BJ (cell line): ENCODE measurements at regions not wholly inside any gene's neighbourhood (a gene's known extent, or its start where the extent isn't known, plus 50 kb on each side); places are given as distances from the start of the nearest gene placed in this dataset.

Experiments used
- CTCF ChIA-PET: fragments of 350-600 bp; formaldehyde crosslinking; extraction: SDS; loops from one replicate; lab custom pipeline; 2021; ENCODE audit warnings: antibody characterized with exemption, inconsistent platforms; lab: Yijun Ruan, JAX
- POLR2A ChIA-PET: fragments of 300-600 bp; sonication (Branson Sonifier 250); formaldehyde crosslinking; extraction: SDS; loops from one replicate; lab custom pipeline; 2021; ENCODE audit warnings: antibody characterized with exemption; lab: Charles Lee
- DNase-seq: peaks from one replicate; pipeline ENCODE4 v3.0.0-alpha.2; 2011; ENCODE audit warnings: low read depth
- H3K27me3 ChIP-seq: 2 replicates; pipeline ENCODE4 v1.6.0; 2011; ENCODE audit warnings: low read length; ENCODE audit not compliant: control insufficient read depth, insufficient read depth
- H3K36me3 ChIP-seq: 2 replicates; pipeline ENCODE4 v1.5.1; 2011; ENCODE audit warnings: low read length; ENCODE audit not compliant: control insufficient read depth, insufficient read depth
- H3K4me3 ChIP-seq: 2 replicates; pipeline ENCODE4 v1.5.1; 2011; ENCODE audit warnings: low read depth, mild to moderate bottlenecking, control low read depth, low read length
- TF ChIP-seq, protein P1 (sequence below): IDR thresholded peaks from 2 replicates; pipeline ENCODE4 v1.5.1; 2011; ENCODE audit warnings: low read depth, mild to moderate bottlenecking, control low read depth, inconsistent platforms, low read length, moderate library complexity; ENCODE audit not compliant: insufficient read depth

DNA sequence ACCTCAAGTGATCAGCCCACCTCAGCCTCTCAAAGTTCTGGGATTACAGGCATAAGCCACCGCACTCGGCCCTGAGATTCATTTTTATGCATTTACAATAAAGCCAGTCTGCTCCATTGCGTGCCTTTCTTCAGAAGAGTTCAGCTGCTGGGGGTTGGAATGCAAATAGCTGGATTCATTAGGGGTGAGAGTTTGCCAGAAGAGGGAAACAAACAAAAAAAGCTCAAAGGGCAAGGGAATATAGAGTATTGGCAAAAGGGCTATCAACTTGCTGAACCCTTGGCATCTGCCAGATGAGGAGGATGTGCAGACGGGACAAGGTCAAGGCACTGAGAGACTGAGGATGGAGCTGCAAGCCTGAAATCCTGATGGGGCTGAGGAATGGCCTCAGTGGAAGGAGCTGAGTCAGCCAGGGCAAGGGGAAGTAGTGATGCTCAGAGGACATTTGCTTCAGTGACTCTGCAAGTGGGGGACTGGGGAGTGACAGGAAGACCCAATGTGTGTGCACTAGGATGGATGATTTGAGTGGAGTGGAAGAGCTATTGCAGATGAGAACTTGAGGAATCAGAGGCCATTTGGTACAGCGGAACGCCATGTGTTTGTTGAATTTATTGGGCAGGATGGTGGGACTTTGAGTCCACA is 75.0 kb upstream of the ARMC3 start:
- Histone ChIP-seq H3K4me3 (no peak overlapping the region), H3K27me3 (no peaks in the 10 kb centered on the region), H3K36me3 (no peaks in the 10 kb centered on the region)
- TF ChIP-seq, protein P1, sequence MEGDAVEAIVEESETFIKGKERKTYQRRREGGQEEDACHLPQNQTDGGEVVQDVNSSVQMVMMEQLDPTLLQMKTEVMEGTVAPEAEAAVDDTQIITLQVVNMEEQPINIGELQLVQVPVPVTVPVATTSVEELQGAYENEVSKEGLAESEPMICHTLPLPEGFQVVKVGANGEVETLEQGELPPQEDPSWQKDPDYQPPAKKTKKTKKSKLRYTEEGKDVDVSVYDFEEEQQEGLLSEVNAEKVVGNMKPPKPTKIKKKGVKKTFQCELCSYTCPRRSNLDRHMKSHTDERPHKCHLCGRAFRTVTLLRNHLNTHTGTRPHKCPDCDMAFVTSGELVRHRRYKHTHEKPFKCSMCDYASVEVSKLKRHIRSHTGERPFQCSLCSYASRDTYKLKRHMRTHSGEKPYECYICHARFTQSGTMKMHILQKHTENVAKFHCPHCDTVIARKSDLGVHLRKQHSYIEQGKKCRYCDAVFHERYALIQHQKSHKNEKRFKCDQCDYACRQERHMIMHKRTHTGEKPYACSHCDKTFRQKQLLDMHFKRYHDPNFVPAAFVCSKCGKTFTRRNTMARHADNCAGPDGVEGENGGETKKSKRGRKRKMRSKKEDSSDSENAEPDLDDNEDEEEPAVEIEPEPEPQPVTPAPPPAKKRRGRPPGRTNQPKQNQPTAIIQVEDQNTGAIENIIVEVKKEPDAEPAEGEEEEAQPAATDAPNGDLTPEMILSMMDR, result no peak
- DNase-seq, result no peak
- POLR2A ChIA-PET, result no interaction called here
- CTCF ChIA-PET, result no interaction called here

DNA sequence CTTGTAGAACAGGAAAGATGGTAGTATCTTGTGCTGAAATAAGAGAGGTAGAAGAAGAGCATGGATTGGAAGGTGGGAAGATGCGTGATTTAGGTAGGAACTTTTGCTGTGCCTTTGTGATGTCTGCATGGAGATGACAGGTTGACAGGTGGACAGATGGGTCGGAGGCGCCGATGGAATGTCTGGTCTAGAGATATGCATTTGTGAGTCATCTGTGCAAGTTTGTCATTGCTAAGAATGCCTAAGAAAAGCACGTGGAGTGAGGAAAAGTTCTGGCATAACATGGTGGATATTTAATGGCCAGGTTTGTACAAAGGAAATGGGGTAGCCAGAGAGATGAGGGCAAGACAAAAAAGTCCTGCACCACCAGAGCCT is 76.0 kb upstream of the ARMC3 start:
- DNase-seq, result no peak
- Histone ChIP-seq H3K27me3 (no peaks in the 10 kb centered on the region), H3K4me3 (no peak overlapping the region), H3K36me3 (no peaks in the 10 kb centered on the region)
- POLR2A ChIA-PET, result no interaction called here
- TF ChIP-seq, protein P1, result no peak
- CTCF ChIA-PET, result interaction anchor here (0.9 kb wide), 1 partner anchor 92 kb away, joined by 5 read pairs; no protein-coding TSS in a partner anchor

DNA sequence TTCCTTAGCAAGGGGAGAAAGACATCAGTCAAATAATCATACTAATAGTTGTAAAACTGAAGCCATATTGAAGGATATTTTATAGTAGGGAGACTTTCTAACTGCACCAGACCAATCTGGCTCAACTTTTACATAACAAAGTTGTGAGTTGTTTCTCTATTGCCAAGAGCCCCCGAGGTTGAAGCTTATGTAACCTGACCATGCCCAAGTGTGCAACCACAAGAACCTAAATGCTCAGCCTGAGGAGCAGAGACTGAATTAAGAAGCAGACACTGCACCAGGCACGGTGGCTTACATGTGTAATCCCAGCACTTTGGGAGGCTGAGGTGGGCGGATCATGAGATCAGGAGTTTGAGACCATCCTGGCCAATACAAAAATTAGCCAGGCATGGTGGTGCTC is 77.3 kb upstream of the ARMC3 start:
- CTCF ChIA-PET, result no interaction called here
- POLR2A ChIA-PET, result no interaction called here
- DNase-seq, result no peak

DNA sequence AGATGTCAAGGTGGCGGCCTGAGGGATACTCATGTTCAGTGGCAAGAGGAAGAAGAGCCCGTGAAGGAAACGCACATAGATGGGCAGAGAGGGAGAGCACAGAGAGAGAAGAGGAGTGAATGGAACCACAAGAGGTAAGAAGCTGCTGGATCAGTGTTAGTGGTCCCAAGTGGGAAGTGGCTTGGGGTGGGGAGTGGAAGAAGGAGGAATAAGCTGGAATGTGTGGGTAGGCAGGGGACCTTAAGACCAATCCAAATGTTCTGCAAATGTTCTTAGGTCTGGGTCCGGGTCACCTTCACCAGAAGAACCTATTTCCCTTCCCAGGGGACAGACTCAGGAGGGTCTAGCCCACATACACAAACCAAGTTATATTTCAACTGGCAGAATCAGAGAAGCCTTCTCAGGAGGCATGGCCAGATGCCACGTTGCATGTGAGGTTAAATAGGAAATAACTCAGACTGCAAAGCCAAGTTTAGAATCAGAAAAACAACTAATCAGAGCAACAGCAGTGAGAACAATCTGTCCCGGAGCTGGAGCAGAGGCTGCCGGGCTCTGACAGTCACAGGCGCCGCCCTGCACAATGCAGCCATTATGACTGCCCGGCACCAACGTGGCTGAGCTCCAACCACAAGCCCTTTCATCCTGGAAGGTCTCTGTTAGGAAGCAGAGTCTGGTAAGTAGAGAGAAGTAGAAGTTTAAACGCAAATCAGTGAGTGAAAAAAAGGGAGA is 78.6 kb upstream of the ARMC3 start:
- DNase-seq, result no peak
- Histone ChIP-seq H3K4me3 (no peak overlapping the region), H3K36me3 (no peaks in the 10 kb centered on the region), H3K27me3 (no peaks in the 10 kb centered on the region)
- TF ChIP-seq, protein P1, result no peak
- POLR2A ChIA-PET, result no interaction called here
- CTCF ChIA-PET, result no interaction called here

More for the DNA sequence above, 77.3 kb upstream of the ARMC3 start:
- TF ChIP-seq, protein P1, result no peak
- Histone ChIP-seq H3K27me3 (no peaks in the 10 kb centered on the region), H3K36me3 (no peaks in the 10 kb centered on the region), H3K4me3 (no peak overlapping the region)

DNA sequence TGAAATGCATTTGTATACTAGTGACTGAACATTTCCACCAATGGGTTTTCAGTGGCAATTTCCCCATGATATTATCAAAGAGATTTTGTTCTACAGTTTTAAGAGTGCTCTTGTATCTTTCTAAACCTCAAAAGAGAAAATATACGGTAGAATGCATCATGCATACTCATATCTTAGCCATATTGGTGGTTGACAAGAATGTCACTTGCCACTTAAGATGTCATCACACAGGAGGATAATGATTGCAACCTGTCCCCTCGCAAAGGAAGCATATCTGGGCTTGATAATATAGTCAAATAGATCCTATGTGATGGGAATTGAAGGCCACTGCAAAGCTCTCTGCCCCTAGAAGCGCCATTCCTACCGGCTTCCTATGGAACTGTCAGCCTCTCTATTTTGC is 79.3 kb upstream of the ARMC3 start:
- TF ChIP-seq, protein P1, result no peak
- POLR2A ChIA-PET, result no interaction called here
- no peaks in the 10 kb centered on the region for H3K36me3 ChIP-seq
- no peaks in the 10 kb centered on the region for H3K27me3 ChIP-seq
- H3K4me3 ChIP-seq, result no peak overlapping the region
- CTCF ChIA-PET, result interaction anchor here (1.0 kb wide), 1 partner anchor 8 kb away, joined by 4 read pairs; no protein-coding TSS in a partner anchor
- DNase-seq, result no peak
